ENCODE measurements at regions not wholly inside any gene's neighbourhood (a gene's known extent, or its start where the extent isn't known, plus 50 kb on each side); places are given as distances from the start of the nearest gene placed in this dataset.

GRCh38 chr9:82599336-82599949 lies 463.5 kb downstream of the RASEF start:
- Histone ChIP-seq H3K4me3 (ENCODE audit: insufficient read depth, low read depth, low read length) (no peak overlapping the region), H3K36me3 (replicated peaks; ENCODE audit: control insufficient read depth, insufficient read depth, low read length) (no peaks in the 10 kb centered on the region), H3K27me3 (ENCODE audit: control insufficient read depth, insufficient read depth, low read length) (no peaks in the 10 kb centered on the region)
- DNase-seq: no peak

GRCh38 chr9:82600536-82601292 lies 462.2 kb downstream of the RASEF start:
- H3K27me3 ChIP-seq (ENCODE audit: control insufficient read depth, insufficient read depth, low read length): no peaks in the 10 kb centered on the region
- no peaks in the 10 kb centered on the region for H3K36me3 ChIP-seq (replicated peaks; ENCODE audit: control insufficient read depth, insufficient read depth, low read length)
- DNase-seq: no peak
- no peak overlapping the region for H3K4me3 ChIP-seq (ENCODE audit: insufficient read depth, low read depth, low read length)

- DNase-seq: no peak
- H3K36me3 ChIP-seq (replicated peaks; ENCODE audit: control insufficient read depth, insufficient read depth, low read length): no peaks in the 10 kb centered on the region
- H3K27me3 ChIP-seq (ENCODE audit: control insufficient read depth, insufficient read depth, low read length): no peaks in the 10 kb centered on the region
- H3K4me3 ChIP-seq (ENCODE audit: insufficient read depth, low read depth, low read length): no peak overlapping the region
Observed at GRCh38 chr9:82601293-82601771, 461.6 kb downstream of the RASEF start.

GRCh38 chr9:82604947-82605656 lies 457.8 kb downstream of the RASEF start:
- no peaks in the 10 kb centered on the region for H3K27me3 ChIP-seq (ENCODE audit: control insufficient read depth, insufficient read depth, low read length)
- H3K36me3 ChIP-seq (replicated peaks; ENCODE audit: control insufficient read depth, insufficient read depth, low read length): no peaks in the 10 kb centered on the region
- no peak for DNase-seq
- H3K4me3 ChIP-seq (ENCODE audit: insufficient read depth, low read depth, low read length): no peak overlapping the region

- Histone ChIP-seq H3K4me3 (ENCODE audit: insufficient read depth, low read depth, low read length) (no peak overlapping the region), H3K27me3 (ENCODE audit: control insufficient read depth, insufficient read depth, low read length) (no peaks in the 10 kb centered on the region), H3K36me3 (replicated peaks; ENCODE audit: control insufficient read depth, insufficient read depth, low read length) (no peaks in the 10 kb centered on the region)
- no peak for DNase-seq
Observed at GRCh38 chr9:82605657-82606031, 457.3 kb downstream of the RASEF start.

GRCh38 chr9:82606071-82606470 lies 456.9 kb downstream of the RASEF start:
- Histone ChIP-seq H3K4me3 (ENCODE audit: insufficient read depth, low read depth, low read length) (no peak overlapping the region), H3K27me3 (ENCODE audit: control insufficient read depth, insufficient read depth, low read length) (no peaks in the 10 kb centered on the region), H3K36me3 (replicated peaks; ENCODE audit: control insufficient read depth, insufficient read depth, low read length) (no peaks in the 10 kb centered on the region)
- DNase-seq: no peak

GRCh38 chr9:82606492-82607382 lies 456.2 kb downstream of the RASEF start:
- Histone ChIP-seq H3K4me3 (ENCODE audit: insufficient read depth, low read depth, low read length) (no peak overlapping the region), H3K36me3 (replicated peaks; ENCODE audit: control insufficient read depth, insufficient read depth, low read length) (no peaks in the 10 kb centered on the region), H3K27me3 (ENCODE audit: control insufficient read depth, insufficient read depth, low read length) (no peaks in the 10 kb centered on the region)
- peak; percentile 53 for DNase-seq

- H3K36me3 ChIP-seq (replicated peaks; ENCODE audit: control insufficient read depth, insufficient read depth, low read length): no peaks in the 10 kb centered on the region
- no peak for DNase-seq
- H3K4me3 ChIP-seq (ENCODE audit: insufficient read depth, low read depth, low read length): no peak overlapping the region
- no peaks in the 10 kb centered on the region for H3K27me3 ChIP-seq (ENCODE audit: control insufficient read depth, insufficient read depth, low read length)
Observed at GRCh38 chr9:82608487-82608886, 454.5 kb downstream of the RASEF start.

- no peak overlapping the region for H3K4me3 ChIP-seq (ENCODE audit: insufficient read depth, low read depth, low read length)
- H3K27me3 ChIP-seq (ENCODE audit: control insufficient read depth, insufficient read depth, low read length): no peaks in the 10 kb centered on the region
- H3K36me3 ChIP-seq (replicated peaks; ENCODE audit: control insufficient read depth, insufficient read depth, low read length): no peaks in the 10 kb centered on the region
- no peak for DNase-seq
Observed at GRCh38 chr9:82612942-82613341, 450.0 kb downstream of the RASEF start.

GRCh38 chr9:82613498-82613897 lies 449.4 kb downstream of the RASEF start:
- DNase-seq: no peak
- Histone ChIP-seq H3K4me3 (ENCODE audit: insufficient read depth, low read depth, low read length) (no peak overlapping the region), H3K36me3 (replicated peaks; ENCODE audit: control insufficient read depth, insufficient read depth, low read length) (no peaks in the 10 kb centered on the region), H3K27me3 (ENCODE audit: control insufficient read depth, insufficient read depth, low read length) (no peaks in the 10 kb centered on the region)

- H3K4me3 ChIP-seq (ENCODE audit: insufficient read depth, low read depth, low read length): no peak overlapping the region
- H3K27me3 ChIP-seq (ENCODE audit: control insufficient read depth, insufficient read depth, low read length): no peaks in the 10 kb centered on the region
- no peak for DNase-seq
- H3K36me3 ChIP-seq (replicated peaks; ENCODE audit: control insufficient read depth, insufficient read depth, low read length): no peaks in the 10 kb centered on the region
Observed at GRCh38 chr9:82616545-82616944, 446.4 kb downstream of the RASEF start.

GRCh38 chr9:82621447-82621846 lies 441.5 kb downstream of the RASEF start:
- no peaks in the 10 kb centered on the region for H3K27me3 ChIP-seq (ENCODE audit: control insufficient read depth, insufficient read depth, low read length)
- no peak overlapping the region for H3K4me3 ChIP-seq (ENCODE audit: insufficient read depth, low read depth, low read length)
- no peaks in the 10 kb centered on the region for H3K36me3 ChIP-seq (replicated peaks; ENCODE audit: control insufficient read depth, insufficient read depth, low read length)
- DNase-seq: no peak

GRCh38 chr9:82637368-82637767 lies 425.6 kb downstream of the RASEF start:
- Histone ChIP-seq H3K4me3 (ENCODE audit: insufficient read depth, low read depth, low read length) (no peak overlapping the region), H3K36me3 (replicated peaks; ENCODE audit: control insufficient read depth, insufficient read depth, low read length) (no peaks in the 10 kb centered on the region), H3K27me3 (ENCODE audit: control insufficient read depth, insufficient read depth, low read length) (no peaks in the 10 kb centered on the region)
- no peak for DNase-seq

- no peak for DNase-seq
- H3K27me3 ChIP-seq (ENCODE audit: control insufficient read depth, insufficient read depth, low read length): no peaks in the 10 kb centered on the region
- H3K36me3 ChIP-seq (replicated peaks; ENCODE audit: control insufficient read depth, insufficient read depth, low read length): no peaks in the 10 kb centered on the region
- no peak overlapping the region for H3K4me3 ChIP-seq (ENCODE audit: insufficient read depth, low read depth, low read length)
Observed at GRCh38 chr9:82645600-82645999, 417.3 kb downstream of the RASEF start.
